WTC11 (cell line): ENCODE measurements at regions not wholly inside any gene's neighbourhood (a gene's known extent, or its start where the extent isn't known, plus 50 kb on each side); places are given as distances from the start of the nearest gene placed in this dataset.

ENCODE experiments used
- ATAC-seq: fragments of 200-7000 bp; cut with Tn5 transposase; 2 replicates; pipeline ENCODE4 v1.10.0; 2021; ENCODE audit warnings: mild to moderate bottlenecking, moderate library complexity
- CTCF ChIA-PET: fragments of 300-600 bp; sonication (Branson Sonifier 250); formaldehyde crosslinking; loops from one replicate; lab custom pipeline; 2021; ENCODE audit warnings: antibody characterized with exemption; lab: Charles Lee
- POLR2A ChIA-PET: fragments of 350-600 bp; sonication (Branson Sonifier 250); formaldehyde crosslinking; loops from one replicate; lab custom pipeline; 2021; ENCODE audit warnings: antibody characterized with exemption; lab: Charles Lee
- DNase-seq: peaks from one replicate; pipeline ENCODE4 v3.0.0; 2021; ENCODE audit warnings: low spot score
- H3K27ac Mint-ChIP-seq: 2 replicates; pipeline ENCODE4 v1.8.0; 2021; ENCODE audit warnings: mixed read lengths
- H3K27me3 Mint-ChIP-seq: 2 replicates; pipeline ENCODE4 v1.8.0; 2021; ENCODE audit warnings: low read depth, mild to moderate bottlenecking, moderate library complexity, mixed read lengths
- H3K36me3 Mint-ChIP-seq: 2 replicates; pipeline ENCODE4 v1.8.0; 2021; ENCODE audit warnings: mixed read lengths
- H3K4me1 Mint-ChIP-seq: 2 replicates; pipeline ENCODE4 v1.8.0; 2022; ENCODE audit warnings: mixed read lengths
- H3K4me3 Mint-ChIP-seq: 2 replicates; pipeline ENCODE4 v1.8.0; 2021; ENCODE audit warnings: mild to moderate bottlenecking, moderate library complexity, mixed read lengths
- H3K9me3 Mint-ChIP-seq: 2 replicates; pipeline ENCODE4 v1.8.0; 2021; ENCODE audit warnings: mixed read lengths
- ARID4B ChIP-seq: sonication (generic); formaldehyde crosslinking; IDR thresholded peaks from 2 replicates; pipeline ENCODE4 v1.8.0; 2023; ENCODE audit warnings: missing genetic modification reagents, mild to moderate bottlenecking, borderline replicate concordance
- CTCF ChIP-seq: fragments of 200-600 bp; IDR thresholded peaks from 2 replicates; pipeline ENCODE4 v1.8.0; 2022; ENCODE audit warnings: antibody characterized with exemption
- ERG ChIP-seq: fragments of 250-450 bp; sonication (Bioruptor Pico); IDR thresholded peaks from 2 replicates; pipeline ENCODE4 v1.8.0; 2021; ENCODE audit warnings: mild to moderate bottlenecking
- GABPB1 ChIP-seq: sonication (generic); formaldehyde crosslinking; IDR thresholded peaks from 2 replicates; pipeline ENCODE4 v1.8.1; 2023; ENCODE audit warnings: mild to moderate bottlenecking, missing genetic modification reagents
- HMGA2 ChIP-seq: fragments of 250-450 bp; sonication (Bioruptor Pico); IDR thresholded peaks from 2 replicates; pipeline ENCODE4 v1.4.0; 2021; ENCODE audit warnings: mild to moderate bottlenecking, moderate library complexity
- IRF1 ChIP-seq: sonication (generic); formaldehyde crosslinking; IDR thresholded peaks from 2 replicates; pipeline ENCODE4 v1.8.0; 2023; ENCODE audit warnings: missing genetic modification reagents
- MYBL2 ChIP-seq: sonication (generic); formaldehyde crosslinking; IDR thresholded peaks from 2 replicates; pipeline ENCODE4 v1.8.1; 2023; ENCODE audit warnings: mild to moderate bottlenecking, moderate library complexity, missing genetic modification reagents
- NR3C1 ChIP-seq: sonication (generic); formaldehyde crosslinking; conservative IDR thresholded peaks from 2 replicates; pipeline ENCODE4 v1.8.1; 2023; ENCODE audit warnings: low read depth, mild to moderate bottlenecking, missing genetic modification reagents
- OVOL2 ChIP-seq: fragments of 250-450 bp; sonication (Bioruptor Pico); IDR thresholded peaks from 2 replicates; pipeline ENCODE4 v1.9.0; 2021; ENCODE audit warnings: mild to moderate bottlenecking, borderline replicate concordance
- PRDM15 ChIP-seq: sonication (generic); formaldehyde crosslinking; IDR thresholded peaks from 2 replicates; pipeline ENCODE4 v1.8.0; 2022; ENCODE audit warnings: missing genetic modification reagents
- PREB ChIP-seq: sonication (generic); formaldehyde crosslinking; IDR thresholded peaks from 2 replicates; pipeline ENCODE4 v1.8.1; 2022; ENCODE audit warnings: mild to moderate bottlenecking, missing genetic modification reagents, moderate library complexity, borderline replicate concordance
- SP1 ChIP-seq: sonication (generic); formaldehyde crosslinking; conservative IDR thresholded peaks from 2 replicates; pipeline ENCODE4 v1.8.1; 2022; ENCODE audit warnings: missing genetic modification reagents
- TP53 ChIP-seq: sonication (generic); formaldehyde crosslinking; IDR thresholded peaks from 2 replicates; pipeline ENCODE4 v1.8.1; 2023; ENCODE audit warnings: mild to moderate bottlenecking, missing genetic modification reagents
- ZBTB21 ChIP-seq: sonication (generic); formaldehyde crosslinking; IDR thresholded peaks from 2 replicates; pipeline ENCODE4 v1.8.1; 2023; ENCODE audit warnings: mild to moderate bottlenecking, missing genetic modification reagents, borderline replicate concordance
- ZBTB43 ChIP-seq: sonication (generic); formaldehyde crosslinking; IDR thresholded peaks from 2 replicates; pipeline ENCODE4 v1.8.1; 2023; ENCODE audit warnings: mild to moderate bottlenecking, missing genetic modification reagents
- ZNF263 ChIP-seq: sonication (generic); formaldehyde crosslinking; IDR thresholded peaks from 2 replicates; pipeline ENCODE4 v1.8.1; 2022; ENCODE audit warnings: low read depth, mild to moderate bottlenecking, moderate library complexity, missing genetic modification reagents
- ZNF671 ChIP-seq: fragments of 250-450 bp; sonication (Bioruptor Pico); IDR thresholded peaks from 2 replicates; pipeline ENCODE4 v1.8.0; 2021; ENCODE audit warnings: mild to moderate bottlenecking

- no peak overlapping the region for H3K4me3 Mint-ChIP-seq
- no peak for TF ChIP-seq ZBTB43
- TF ChIP-seq ARID4B (CRISPR knock-in tag) = no peak
- TF ChIP-seq ZBTB21 (CRISPR knock-in tag) = no peak
- TF ChIP-seq CTCF = no peak
- no peak for TF ChIP-seq PREB (CRISPR knock-in tag)
- no peak for TF ChIP-seq SP1
- TF ChIP-seq ERG = no peak
- no peak for TF ChIP-seq ZNF671
- TF ChIP-seq NR3C1 (CRISPR knock-in tag) = no peak
- TF ChIP-seq OVOL2 (CRISPR knock-in tag) = no peak
- TF ChIP-seq PRDM15 (CRISPR knock-in tag) = no peak
- no peak for TF ChIP-seq IRF1 (CRISPR knock-in tag)
- TF ChIP-seq ZNF263 = no peak
- TF ChIP-seq GABPB1 (CRISPR knock-in tag) = no peak
- no peak for TF ChIP-seq TP53 (CRISPR knock-in tag)
- TF ChIP-seq HMGA2 (CRISPR knock-in tag) = no peak
- TF ChIP-seq MYBL2 = no peak
- TF ChIP-seq, all 79 proteins: peak for 0
- ATAC-seq (no peak), DNase-seq (peak; percentile 7)
- Mint-ChIP-seq H3K27ac (no peak overlapping the region), H3K27me3 (no peaks in the 10 kb centered on the region; the same call in 1 of the 2 replicates), H3K4me1 (peaks cover 8% of the 10 kb centered on the region), H3K9me3 (no peaks in the 10 kb centered on the region), H3K36me3 (no peaks in the 10 kb centered on the region)
- POLR2A ChIA-PET = no interaction called here
- CTCF ChIA-PET = interaction anchor here (1.4 to 2.0 kb wide), 2 partner anchors 85 to 166 kb away, joined by 3 to 7 read pairs; no protein-coding TSS in a partner anchor
These were observed 98.3 kb downstream of the HMX1 start for GRCh38 chr4:8773124-8773931.
